ENCODE measurements at regions not wholly inside any gene's neighbourhood (a gene's known extent, or its start where the extent isn't known, plus 50 kb on each side); places are given as distances from the start of the nearest gene placed in this dataset.
A peak's percentile ranks its signal among the peaks of the same experiment; 100 is the strongest.

DNA sequence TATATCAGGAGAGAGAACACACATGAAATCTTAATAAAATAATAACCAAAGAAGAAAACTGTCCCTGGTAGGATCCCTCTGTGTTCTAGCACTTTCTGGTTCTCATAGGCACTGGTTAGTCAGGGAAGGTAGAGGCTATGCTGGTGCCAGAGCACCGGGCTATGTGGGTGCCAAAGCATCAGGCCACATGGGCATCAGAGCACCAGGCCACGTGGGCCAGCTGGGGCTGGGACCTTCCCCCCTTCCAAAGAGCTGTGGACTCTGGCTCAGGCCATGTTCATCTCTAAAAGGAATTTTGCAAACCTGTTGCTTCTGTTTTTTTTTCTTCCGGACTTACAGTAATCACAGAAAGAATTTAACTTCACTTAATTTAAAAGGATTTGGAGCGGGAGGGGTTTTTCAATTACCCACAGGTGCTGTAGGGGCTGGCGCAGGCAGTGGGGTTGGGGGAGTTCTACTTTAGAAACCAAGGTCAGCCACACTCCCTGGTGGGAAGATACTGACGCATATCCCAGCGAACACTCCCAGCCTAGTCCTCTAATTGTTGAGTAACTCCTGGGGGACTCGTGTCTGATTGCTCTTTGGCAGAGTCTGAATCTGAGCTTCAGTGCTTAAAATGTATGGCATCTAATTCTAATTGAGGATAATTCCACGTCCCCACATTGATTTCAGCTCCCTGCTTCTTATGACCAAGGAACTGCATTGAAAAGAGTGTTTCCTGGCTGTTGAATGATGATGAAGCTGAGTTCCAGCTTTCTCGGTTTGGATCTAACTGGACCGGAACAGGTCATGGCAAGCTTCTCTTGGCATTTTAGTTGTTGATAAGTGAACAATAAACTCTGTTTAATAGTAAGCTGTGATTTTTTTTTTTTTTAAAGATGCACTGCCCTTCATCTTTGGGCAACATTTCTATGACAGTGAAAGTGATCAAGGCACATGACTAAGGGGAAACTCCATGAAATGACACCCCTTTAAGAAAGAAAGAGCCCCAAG is 110.7 kb upstream of the FZD8 start:
- DNase-seq: no peak

DNA sequence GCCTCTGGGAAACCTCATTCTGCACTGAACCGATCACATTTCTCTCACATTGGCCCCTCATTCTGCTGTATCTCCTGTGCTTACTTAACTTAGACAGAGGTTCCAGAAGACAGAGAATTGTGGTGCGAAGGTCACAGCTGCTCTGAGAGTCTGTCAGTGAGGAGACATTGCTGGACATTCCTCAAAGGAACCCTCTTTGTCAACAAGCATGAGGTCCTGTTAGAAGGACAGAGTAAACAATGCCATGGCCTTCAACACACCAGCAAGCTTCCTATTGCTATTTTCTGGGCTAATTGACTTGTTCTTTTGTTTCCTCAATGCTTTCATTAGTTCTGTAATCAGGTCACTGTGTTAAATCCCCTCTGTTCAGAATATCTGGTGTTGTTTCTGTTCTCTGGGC is 109.3 kb upstream of the FZD8 start:
- DNase-seq: no peak

DNA sequence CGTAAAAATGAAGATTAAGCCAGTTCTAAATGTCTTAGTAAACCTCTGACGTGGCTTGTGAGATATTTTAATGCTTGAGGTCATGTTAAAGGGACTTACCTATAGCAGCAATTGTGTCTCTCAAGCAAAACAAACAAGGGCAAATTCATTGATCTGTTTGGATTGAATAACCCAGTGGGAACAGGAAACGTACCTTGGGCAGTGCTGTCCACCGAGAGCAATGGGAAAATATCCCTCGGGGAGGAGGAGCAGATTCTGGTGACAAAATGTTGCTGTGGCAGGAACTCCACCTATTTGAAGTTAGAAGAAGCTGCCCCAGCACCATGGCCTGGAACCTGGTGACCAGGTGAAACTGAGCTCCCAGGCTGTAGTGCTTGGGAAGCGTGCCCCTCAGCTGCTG is 107.1 kb upstream of the FZD8 start:
- DNase-seq: no peak

DNA sequence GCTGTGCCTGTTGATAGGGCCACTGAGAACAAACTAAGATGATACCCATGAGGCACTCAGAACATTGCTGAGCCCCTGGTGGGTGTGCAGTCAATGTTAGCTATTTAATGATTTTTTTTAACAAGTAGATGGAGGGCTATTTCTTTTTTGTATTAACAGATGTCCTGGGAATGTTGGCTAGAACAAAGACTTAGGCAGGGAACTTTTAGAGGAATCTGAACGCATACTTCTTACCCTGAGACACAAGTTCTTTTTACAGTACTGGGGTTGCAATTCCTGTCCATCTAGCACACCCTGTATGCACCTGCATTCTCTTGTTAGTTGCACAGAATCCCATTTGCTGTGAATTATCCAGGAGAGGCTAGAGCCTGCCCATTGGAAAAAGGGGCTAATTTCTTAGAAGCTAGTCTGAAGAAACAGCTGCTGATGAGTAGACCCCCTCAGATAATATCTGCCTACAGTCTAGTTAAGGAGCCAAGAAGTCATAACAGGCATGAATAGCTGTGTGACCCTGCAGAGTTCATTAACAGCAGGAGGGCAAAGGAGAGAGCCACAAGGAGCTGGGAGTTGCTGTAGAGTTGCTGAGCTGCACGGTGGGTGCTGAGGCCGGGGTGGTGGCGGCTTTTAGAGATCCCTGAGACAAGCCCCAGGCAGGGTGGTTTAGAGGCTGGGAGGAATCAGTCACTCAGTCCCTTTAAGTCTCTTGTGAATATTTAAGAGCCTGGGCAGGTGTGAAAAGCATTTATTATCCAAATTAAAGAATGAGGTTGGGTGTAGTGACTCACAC is 103.7 kb upstream of the FZD8 start:
- DNase-seq: no peak

DNA sequence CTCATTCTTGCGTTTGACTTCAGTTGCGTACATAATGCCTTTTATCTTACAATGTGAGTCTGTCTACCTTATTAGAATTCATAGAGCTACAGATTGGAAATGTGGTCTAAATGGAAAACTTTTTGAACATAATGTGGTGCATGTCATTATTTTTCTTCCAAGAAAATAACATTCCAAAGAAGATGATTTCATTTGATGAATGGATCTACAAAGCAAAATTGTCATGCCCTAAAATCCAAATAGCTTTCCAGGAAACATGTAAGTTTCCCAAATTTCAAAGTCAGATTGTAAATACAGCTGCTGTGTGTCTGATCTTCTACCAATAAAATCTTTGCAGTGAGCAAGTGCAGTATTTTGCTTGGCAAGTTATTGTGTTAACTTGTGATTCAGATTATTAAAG is 101.8 kb upstream of the FZD8 start:
- DNase-seq: no peak

DNA sequence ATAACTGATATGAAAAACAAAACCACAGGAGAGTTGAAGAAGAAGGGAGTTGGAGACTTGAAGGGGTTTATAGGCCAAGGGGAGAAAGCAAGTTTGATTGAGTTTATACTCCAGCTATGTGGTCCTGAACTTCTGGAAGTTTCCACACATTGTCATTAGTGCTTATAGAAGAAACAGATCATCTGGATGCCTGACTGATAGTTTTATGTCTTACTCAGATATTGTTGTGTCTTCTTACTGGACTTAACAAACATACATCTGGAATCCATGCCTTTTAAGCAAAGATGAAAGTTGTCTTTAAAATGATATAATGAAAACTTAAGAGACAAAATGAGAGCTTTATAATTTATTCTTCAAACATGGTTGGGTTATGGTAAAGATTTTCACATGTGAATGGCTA is 101.3 kb upstream of the FZD8 start:
- no peak for DNase-seq

DNA sequence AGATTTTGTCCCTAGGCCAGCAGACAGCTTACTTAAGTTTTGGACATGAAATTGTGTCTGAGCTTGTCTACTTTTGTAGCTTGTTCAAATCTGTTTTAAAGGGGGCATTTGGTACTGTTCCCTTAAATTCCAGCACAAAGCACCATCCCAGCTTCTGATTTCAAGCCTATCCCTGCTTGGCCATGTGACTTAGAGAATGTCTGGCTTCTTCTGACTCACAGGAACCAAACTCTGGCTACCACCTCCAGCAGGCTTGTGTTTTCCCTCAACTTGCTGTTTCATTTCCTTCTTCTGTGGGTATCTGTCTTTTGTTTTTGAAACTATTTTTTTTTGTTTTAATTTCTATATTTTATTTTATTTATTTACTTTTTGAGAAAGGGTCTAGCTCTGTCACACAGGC is 97.9 kb upstream of the FZD8 start:
- DNase-seq: no peak

DNA sequence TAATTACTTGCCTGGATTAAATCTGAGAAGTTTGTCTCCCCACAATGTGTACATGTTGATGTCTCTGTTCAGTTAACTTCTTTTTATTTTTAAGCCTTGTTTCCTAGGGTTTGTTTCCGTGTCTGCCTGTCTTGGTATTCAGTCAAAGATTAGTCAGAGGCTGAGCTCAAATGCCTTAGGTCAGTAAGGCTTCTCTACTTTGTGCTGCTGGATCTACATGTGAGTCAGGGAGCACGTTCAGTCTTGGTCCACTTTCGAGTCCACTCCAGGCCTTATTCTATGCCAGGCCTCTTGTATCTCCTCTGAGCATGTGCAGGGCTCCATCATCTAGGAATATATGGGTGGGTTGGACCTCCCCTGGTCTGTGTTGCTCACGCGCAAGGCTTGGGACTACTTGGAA is 93.3 kb upstream of the FZD8 start:
- no peak for DNase-seq

DNA sequence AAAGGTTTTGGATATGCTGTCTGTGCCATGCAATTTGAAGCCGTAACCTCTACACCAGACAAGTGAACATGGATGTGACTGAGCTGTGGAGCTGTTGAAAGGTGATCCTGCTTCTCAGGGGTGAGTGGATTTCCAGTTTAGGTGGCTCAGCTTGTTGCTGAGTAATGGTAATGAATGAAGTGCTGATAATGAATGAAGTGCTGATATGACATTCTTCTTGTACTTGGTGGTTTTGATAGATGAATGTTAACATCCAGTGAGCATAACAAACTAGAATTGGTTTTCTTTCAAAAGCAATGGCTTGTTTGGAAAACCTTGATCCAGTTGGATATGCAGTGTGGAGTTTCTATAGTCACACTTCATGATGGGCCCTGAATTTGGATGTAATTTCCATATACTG is 89.7 kb upstream of the FZD8 start:
- no peak for DNase-seq

DNA sequence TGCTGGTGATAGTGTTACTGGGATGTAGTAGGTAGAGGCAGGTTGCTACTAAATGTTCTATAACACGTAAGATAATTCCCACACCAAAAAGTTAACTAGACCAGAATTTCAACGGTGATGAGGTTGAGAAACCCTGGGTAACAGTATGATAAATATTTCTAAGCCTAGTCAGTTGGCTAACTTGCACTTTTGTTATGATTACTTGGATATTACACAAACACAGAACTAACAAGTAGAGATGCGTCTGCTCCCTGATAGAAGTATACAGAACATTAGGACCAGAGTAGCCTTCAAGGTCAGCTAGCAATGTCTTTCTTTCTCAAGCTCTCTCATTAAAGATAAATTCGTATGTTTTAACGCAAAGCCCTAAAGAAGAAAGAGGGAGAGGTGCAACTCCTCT is 86.2 kb upstream of the FZD8 start:
- no peak for DNase-seq

DNA sequence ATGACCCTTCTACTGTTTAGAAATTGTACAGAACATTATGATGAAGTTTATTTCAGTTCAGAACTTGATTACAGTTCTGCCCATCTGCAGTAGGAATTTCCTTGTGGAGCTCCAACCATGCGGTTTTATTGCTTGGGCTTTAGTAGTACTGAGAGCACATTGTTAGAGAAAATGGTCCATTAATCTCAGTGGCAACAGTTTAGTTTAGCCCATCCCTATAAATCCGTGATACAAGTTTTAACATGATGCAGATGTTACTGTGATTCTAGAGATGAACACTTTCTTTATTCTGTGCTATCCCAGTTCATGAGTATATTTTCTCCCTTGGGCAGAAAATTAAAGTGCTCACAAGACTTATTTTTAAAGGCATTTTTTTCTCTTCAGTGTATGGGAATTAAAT is 84.8 kb upstream of the FZD8 start:
- DNase-seq: no peak

DNA sequence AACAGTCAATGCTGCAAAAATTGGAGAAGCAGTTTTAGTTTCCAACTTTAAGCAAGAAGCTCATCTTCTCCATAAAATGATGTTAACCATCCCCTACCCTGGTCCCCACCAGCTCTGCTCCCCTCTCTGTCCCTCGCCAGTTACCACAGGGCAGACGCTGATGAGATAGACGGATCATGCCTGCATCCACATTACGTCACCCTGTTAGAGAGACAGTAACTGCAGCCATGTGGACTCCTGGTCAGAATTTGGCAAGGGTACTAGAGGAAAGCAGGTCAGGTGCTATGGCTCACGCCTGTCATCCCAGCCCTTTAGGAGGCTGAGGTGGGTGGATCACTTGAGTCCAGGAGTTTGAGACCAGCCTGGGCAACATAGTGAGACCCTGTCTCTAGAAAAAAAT is 81.9 kb upstream of the FZD8 start:
- no peak for DNase-seq

DNA sequence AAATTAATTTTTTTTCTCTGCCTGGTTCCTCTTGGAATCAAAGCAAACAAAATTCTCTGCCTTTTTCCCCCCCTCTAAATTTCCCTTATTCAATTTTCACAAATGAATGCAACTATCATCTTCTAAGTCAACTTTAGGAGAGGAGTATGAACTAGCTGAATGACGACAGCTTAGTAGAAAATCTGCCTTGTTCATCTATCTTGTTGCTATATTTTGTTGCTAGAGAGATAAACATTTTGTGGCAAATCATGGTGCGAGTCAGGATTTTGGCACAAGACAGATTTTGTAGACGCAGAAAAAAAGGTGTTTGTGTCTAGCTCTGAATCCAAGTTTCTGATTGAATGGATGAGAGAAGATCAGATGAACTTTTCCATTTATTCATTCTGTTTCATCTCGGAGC is 81.0 kb upstream of the FZD8 start:
- no peak for DNase-seq

DNA sequence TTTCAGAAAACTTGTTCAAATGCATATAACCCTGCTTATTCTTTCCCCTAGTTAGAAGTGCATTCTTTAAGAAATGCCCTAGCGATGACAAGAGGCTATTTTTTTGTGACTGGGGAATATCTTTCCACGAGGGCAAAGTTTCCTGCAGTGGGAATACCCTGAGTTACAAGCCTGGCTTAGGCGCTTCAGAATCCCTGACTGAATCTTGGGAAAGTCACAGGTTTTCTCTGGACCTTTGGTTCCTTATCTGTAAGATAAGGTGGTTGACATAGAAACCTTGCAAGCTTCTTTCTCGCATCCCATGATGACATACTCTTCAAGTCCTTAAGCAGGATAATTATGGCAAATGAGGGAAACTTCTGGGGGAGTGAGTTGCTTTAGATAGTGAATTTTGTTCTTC is 80.5 kb upstream of the FZD8 start:
- DNase-seq: no peak

DNA sequence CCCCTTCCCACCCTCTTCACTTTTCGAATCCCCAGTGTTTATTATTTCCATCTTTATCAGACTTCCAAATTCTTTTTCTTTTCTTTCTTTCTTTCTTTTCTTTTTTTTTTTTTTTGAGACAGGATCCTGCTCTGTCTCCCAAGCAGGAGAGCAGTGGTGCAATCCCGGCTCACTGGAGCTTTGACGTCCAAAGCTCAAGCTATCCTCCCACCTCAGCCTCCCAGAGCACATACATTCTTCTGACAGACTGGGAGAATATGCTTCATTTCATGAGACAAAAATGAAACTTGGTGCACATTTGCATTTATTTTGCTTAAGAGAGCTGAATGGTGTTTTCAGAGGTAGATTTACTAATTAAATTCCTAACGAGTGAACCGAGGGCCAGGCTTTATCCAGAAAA is 80.1 kb upstream of the FZD8 start:
- DNase-seq: no peak

DNA sequence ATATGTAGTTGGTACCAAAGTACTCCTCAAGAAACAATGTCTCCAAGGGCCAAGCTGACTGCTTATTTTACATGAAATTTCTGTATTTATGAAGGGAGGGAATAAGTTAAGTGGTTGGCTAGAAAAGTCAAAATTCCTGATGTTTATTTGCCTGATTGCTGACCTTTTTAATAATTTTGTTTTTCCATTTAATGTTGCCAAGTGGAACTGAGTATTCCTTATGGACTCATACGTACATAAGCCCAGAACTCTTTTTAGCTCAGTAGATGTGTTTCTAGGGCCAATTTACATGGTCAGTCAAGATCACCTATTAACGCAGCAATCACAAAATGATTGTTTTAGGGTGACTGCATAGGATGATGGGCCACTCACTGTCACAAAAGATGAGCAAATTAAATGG is 78.3 kb upstream of the FZD8 start:
- DNase-seq: no peak

DNA sequence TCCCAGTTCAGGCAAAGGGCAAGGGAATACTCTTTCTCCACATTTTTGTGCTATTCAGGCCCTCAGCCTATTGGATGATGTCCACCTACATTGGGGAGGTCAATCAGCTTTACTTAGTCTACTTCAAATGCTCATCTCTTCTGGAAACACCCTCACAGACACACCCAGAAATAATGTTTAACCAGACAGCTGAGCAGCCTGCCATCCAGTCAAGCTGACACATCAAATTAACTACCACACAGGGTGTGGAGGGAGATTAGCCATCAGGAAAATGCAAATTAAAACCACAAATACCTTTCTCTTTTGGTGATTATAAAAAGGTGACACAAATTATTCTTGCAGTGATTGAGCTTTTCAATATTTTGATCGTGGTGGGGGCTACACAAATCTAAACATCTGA is 74.7 kb upstream of the FZD8 start:
- no peak for DNase-seq

DNA sequence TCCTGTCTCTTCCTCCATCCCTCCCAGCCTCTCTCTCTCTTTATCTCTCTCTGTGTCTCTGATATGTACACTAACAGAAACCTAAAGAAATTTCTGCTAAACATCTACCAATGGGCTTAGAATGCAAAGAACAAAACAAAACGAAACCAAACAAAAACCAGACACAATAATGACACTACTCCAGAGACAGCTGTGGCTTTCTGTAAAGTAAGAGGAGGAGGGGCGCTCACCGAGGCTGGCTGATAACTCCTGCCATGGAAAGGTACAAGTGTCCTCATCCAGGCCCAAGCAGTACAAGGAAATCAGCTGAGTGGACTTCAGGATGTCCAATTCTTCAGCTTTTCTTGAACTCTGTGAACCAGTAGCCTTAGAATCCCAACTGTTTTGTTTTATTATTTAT is 70.4 kb upstream of the FZD8 start:
- peak; percentile 8 for DNase-seq

DNA sequence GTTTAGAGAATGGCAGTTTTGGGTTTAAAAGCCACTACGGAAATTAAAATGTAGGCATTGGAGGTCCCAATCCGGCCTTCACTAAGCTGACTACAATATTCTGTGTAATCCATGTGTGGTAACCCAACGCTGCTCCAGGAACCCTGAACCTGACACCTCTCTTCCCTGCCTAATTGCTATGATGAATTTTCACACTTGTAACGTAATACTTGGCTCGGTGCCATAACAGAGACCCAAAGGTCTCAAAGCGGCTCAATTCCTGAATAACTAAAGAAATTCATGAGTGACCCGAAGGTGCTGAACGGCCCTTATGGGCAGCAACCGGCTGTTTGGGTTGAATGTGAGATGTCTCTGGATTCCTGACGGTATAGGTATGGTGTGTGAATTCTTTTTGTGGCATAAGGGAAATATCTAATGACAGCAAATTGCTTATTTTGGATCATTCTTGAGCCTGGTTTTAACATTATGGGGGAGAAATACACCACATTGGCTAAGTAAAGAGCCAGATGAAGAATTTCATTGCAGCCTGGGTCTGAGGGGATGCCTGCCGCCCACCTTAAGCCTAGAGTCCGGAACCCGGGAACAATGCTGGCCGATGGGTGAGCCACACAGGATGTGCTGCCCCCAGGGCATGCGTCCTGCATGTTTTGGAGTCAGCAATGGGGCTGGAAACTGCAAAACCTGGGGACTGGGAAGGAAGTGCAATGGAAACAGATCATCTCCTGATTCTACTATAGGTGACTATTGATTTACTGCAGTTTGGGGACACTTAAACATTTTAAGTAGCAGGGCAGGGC is 69.7 kb upstream of the FZD8 start:
- peak; percentile 87 for DNase-seq

DNA sequence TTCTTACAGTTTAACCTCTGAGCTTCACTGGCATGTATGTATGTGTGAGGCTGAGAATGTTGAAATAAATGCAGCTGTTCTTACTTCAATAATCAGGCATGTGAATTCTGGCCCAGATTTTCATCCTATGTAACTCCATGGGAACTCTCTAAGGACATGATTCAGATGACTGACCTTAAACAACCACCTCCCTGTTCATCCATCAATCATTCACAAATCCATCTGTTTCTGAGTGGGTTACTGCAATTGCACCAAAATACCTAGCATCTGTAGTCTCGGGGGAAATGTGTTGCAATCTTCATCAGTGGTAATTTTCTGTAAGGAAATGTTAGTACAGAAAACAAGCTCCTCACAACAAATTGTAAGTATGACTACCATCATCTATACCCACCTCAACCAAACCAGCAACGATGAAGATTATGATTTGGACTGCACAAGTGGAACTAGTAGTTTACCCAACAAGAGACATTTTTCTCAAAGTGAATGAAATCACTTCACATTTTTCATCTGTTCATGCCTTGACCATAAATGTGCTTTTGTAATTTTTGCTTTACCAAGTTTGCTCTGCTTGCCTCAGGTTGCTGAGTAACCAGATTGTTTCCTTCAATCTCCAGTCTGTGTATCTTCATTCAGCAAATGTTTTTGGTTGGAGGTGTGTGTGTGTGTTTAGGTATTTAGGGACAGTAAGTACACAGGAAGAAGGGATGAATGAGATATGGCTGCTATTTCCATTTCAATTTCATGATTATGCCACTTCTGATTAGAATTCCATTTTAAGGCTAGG is 65.7 kb upstream of the FZD8 start:
- DNase-seq: peak; percentile 85

DNA sequence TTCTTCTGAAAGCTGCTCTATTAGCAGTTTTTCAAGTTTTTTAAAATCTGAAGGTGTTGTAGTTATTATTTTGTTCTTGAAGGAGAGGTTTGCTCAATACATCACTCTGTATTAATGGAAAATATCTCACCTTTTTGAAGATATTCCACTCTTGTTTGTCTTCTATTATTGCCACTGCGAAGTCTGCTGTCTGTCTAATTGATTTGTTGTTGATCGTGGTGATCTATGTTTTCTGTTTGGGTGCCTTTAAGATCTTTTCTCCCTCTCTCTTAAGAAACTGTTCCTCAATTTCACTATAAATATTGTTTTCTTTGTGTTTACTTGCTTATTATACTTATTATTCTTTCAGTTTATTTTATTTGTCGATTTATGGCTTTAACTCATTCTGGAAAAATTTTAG is 64.9 kb upstream of the FZD8 start:
- no peak for DNase-seq

DNA sequence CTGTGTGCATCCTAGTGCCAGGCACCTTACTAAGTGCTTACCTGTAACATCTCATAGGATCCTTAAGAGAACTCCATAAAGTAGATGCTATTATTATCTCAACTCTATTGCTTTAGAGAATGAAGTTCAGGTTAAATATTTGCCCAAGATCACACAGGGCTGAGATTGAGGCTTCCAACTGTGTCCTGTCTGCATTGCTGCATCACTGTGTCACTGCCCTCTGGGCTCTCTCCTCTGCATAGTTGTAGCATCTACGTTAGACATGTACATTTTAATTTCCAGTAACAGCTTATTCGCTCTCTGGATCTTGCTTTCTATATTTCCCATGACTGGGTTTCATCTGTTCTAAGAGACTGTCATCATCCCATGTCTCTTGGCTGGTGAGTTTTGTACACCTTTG is 63.6 kb upstream of the FZD8 start:
- no peak for DNase-seq

DNA sequence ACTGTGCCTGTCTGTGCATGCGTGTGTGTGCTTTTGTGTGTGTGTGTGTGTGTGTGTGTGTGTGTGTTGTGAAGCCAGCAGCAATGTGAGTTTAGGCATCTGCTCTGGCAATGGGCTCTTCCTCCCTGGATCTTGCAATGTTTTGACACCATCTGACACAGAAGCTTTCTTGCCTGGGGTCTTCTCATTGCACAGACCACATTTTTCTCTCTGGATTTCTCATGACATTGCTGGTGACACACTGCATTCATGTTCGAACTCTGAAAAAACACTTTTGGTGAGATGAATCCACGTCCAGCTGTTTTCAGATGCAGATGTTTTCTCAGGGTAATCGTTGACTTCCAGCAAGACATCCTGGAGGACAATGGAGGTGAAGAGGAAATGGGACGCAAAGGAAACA is 63.0 kb upstream of the FZD8 start:
- no peak for DNase-seq
